Gastroesophageal sphincter (tissue), 3 donors: ENCODE measurements at regions not wholly inside any gene's neighbourhood (a gene's known extent, or its start where the extent isn't known, plus 50 kb on each side); places are given as distances from the start of the nearest gene placed in this dataset.

Experiments
- CTCF ChIP-seq, 4 experiments: fragments of 200-600 bp in 2 of 4; fragments of 450-650 bp in 2 of 4; sonication (generic) in 1 of 4; IDR thresholded peaks; one replicate each; pipeline ENCODE4 v1.5.1; 2017 to 2019; ENCODE audit warnings: antibody characterized with exemption in 4 of 4, mild to moderate bottlenecking in 2 of 4, moderate library complexity in 2 of 4
- EP300 ChIP-seq: sonication (generic); formaldehyde crosslinking; IDR thresholded peaks from one replicate; pipeline ENCODE4 v1.6.1; 2017; ENCODE audit warnings: antibody characterized with exemption, mild to moderate bottlenecking
- POLR2A ChIP-seq, 2 donors: fragments of 450-650 bp; IDR thresholded peaks; one replicate each; pipeline ENCODE4 v1.6.1; 2017; ENCODE audit warnings: antibody characterized with exemption in 2 of 2, mild to moderate bottlenecking in 2 of 2, moderate library complexity in 1 of 2

- no peak for TF ChIP-seq CTCF (IDR thresholded peaks at IDR 0.05)
- no peak for TF ChIP-seq EP300
- no peak for TF ChIP-seq POLR2A (IDR thresholded peaks at IDR 0.05)
Measured at GRCh38 chr12:78403136-78403535, 461.4 kb upstream of the SYT1 start.
